ENCODE measurements at regions not wholly inside any gene's neighbourhood (a gene's known extent, or its start where the extent isn't known, plus 50 kb on each side); places are given as distances from the start of the nearest gene placed in this dataset.

DNA sequence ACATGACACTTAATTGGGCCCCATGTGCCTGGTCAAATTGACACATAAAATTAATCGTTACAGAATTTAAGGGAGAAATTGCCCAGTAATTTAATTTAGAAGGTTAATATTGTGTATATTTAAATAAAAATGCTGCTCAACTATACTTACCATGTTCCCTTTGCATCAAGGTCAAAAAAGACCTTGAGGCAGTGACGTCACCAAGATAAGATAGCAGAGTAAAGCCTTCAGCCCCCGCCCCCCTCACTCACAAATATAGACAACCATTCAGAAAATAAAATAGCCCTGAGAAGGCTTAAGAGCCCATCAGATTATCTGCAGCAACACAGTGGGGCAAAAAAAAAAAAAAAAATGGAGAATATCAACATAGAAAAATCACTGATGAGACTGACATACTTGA lies 785.7 kb downstream of the CCDC85A start:
- TF ChIP-seq, protein P1, sequence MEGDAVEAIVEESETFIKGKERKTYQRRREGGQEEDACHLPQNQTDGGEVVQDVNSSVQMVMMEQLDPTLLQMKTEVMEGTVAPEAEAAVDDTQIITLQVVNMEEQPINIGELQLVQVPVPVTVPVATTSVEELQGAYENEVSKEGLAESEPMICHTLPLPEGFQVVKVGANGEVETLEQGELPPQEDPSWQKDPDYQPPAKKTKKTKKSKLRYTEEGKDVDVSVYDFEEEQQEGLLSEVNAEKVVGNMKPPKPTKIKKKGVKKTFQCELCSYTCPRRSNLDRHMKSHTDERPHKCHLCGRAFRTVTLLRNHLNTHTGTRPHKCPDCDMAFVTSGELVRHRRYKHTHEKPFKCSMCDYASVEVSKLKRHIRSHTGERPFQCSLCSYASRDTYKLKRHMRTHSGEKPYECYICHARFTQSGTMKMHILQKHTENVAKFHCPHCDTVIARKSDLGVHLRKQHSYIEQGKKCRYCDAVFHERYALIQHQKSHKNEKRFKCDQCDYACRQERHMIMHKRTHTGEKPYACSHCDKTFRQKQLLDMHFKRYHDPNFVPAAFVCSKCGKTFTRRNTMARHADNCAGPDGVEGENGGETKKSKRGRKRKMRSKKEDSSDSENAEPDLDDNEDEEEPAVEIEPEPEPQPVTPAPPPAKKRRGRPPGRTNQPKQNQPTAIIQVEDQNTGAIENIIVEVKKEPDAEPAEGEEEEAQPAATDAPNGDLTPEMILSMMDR (IDR thresholded peaks at IDR 0.05; ENCODE audit: poor library complexity): no peak
- TF ChIP-seq EZH2 (IDR thresholded peaks at IDR 0.05; ENCODE audit: borderline replicate concordance): no peak

Data from hepatocyte (in vitro differentiated cells).